ENCODE measurements at regions not wholly inside any gene's neighbourhood (a gene's known extent, or its start where the extent isn't known, plus 50 kb on each side); places are given as distances from the start of the nearest gene placed in this dataset.

GRCh38 chr2:122519366-122519765 is 763.9 kb downstream of the TSN start:
- Histone ChIP-seq H3K9me3 (ENCODE audit: control insufficient read depth, insufficient read depth, low read length) (no peaks in the 10 kb centered on the region), H3K4me1 (ENCODE audit: control insufficient read depth, low read length) (no peaks in the 10 kb centered on the region), H4K20me1 (ENCODE audit: control insufficient read depth, insufficient read depth, low read depth, low read length) (no peaks in the 10 kb centered on the region), H3K79me2 (ENCODE audit: control insufficient read depth, low read length) (no peaks in the 10 kb centered on the region), H3K4me2 (ENCODE audit: low read length) (no peak overlapping the region), H3K36me3 (ENCODE audit: control insufficient read depth, low read length) (no peaks in the 10 kb centered on the region), H3K27me3 (ENCODE audit: control insufficient read depth, low read length) (no peaks in the 10 kb centered on the region), H3K4me3 (ENCODE audit: low read length) (no peak overlapping the region), H3F3A (ENCODE audit: control insufficient read depth, insufficient read depth) (no peaks in the 10 kb centered on the region), H3K9me2 (replicated peaks; ENCODE audit: control insufficient read depth, low read length) (no peaks in the 10 kb centered on the region), H3K27ac (ENCODE audit: low read depth, low read length) (no peak overlapping the region)
- peak; percentile 43 for TF ChIP-seq CTCF (IDR thresholded peaks at IDR 0.05; ENCODE audit: low read depth, low read length, poor library complexity, severe bottlenecking)
- no peak for TF ChIP-seq EZH2phosphoT487 (IDR thresholded peaks at IDR 0.05; ENCODE audit: borderline replicate concordance, low read length)

DNA sequence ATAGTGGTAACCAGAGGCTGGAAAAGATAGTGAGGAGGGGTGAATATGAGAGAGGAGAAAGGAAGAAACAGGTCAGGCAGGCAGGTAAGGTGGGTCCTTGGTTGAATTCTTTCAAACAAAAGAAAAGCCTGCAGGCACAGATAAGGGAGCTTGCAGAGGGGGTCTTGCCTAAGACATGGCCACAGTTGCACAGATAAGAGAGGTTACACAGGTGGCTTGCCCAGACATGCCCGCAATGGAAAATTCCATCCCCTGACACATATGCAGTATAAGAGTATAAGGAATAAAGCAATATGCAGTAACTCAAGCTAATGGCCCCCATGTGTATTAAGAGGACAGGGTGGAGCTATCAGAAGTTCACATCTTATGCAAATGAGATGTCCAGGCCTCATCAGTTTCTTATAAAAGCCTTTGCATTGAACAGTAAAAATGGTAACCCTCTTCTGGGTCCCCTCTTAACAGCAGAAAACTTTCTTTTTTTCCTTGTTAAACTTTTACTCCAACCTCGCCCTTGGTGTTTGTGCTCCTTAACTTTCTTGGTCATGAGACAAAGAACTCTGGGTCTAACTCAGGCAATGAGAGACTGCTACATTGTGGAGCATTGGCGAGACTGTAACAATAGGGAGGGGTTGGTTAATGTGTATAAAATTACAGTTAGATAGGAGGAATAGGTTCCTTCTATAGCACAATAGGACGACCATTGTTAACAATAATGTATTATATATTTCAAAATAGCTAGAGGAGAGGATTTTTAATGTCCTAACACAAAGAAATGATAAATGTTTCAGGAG is 764.6 kb downstream of the TSN start:
- Histone ChIP-seq H3K36me3 (ENCODE audit: control insufficient read depth, low read length) (no peaks in the 10 kb centered on the region), H3K4me2 (ENCODE audit: low read length) (no peak overlapping the region), H3K27ac (ENCODE audit: low read depth, low read length) (no peak overlapping the region), H3K9me3 (ENCODE audit: control insufficient read depth, insufficient read depth, low read length) (no peaks in the 10 kb centered on the region), H3K27me3 (ENCODE audit: control insufficient read depth, low read length) (no peaks in the 10 kb centered on the region), H3K4me3 (ENCODE audit: low read length) (no peak overlapping the region), H3K9me2 (replicated peaks; ENCODE audit: control insufficient read depth, low read length) (no peaks in the 10 kb centered on the region), H3K79me2 (ENCODE audit: control insufficient read depth, low read length) (no peaks in the 10 kb centered on the region), H3F3A (ENCODE audit: control insufficient read depth, insufficient read depth) (no peaks in the 10 kb centered on the region), H4K20me1 (ENCODE audit: control insufficient read depth, insufficient read depth, low read depth, low read length) (no peaks in the 10 kb centered on the region), H3K4me1 (ENCODE audit: control insufficient read depth, low read length) (no peaks in the 10 kb centered on the region)
- TF ChIP-seq CTCF (IDR thresholded peaks at IDR 0.05; ENCODE audit: low read depth, low read length, poor library complexity, severe bottlenecking) (no peak), EZH2phosphoT487 (IDR thresholded peaks at IDR 0.05; ENCODE audit: borderline replicate concordance, low read length) (no peak)

DNA sequence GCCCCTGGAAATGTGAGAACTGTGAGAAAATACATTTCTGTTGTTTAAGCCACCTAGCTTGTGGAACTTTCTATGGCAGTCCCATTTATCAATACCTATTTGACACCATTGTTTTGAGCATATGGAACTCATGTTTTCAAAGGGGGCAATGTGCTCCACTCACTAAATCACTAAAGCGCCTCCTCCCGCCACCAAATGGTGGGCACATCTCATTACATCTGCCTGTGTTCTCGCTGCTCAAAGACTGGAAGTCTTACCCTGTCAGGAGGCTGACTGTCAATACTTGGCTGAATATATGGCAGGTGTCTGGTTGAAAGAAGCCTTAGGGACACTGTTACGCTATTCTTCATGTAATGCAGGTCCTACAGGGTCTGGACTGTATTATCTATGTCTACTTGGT is 767.7 kb downstream of the TSN start:
- H3K9me2 ChIP-seq (replicated peaks; ENCODE audit: control insufficient read depth, low read length), result no peaks in the 10 kb centered on the region
- no peak overlapping the region for H3K4me3 ChIP-seq (ENCODE audit: low read length)
- no peaks in the 10 kb centered on the region for H3F3A ChIP-seq (ENCODE audit: control insufficient read depth, insufficient read depth)
- H4K20me1 ChIP-seq (ENCODE audit: control insufficient read depth, insufficient read depth, low read depth, low read length), result no peaks in the 10 kb centered on the region
- no peaks in the 10 kb centered on the region for H3K9me3 ChIP-seq (ENCODE audit: control insufficient read depth, insufficient read depth, low read length)
- no peaks in the 10 kb centered on the region for H3K4me1 ChIP-seq (ENCODE audit: control insufficient read depth, low read length)
- no peaks in the 10 kb centered on the region for H3K27me3 ChIP-seq (ENCODE audit: control insufficient read depth, low read length)
- TF ChIP-seq EZH2phosphoT487 (IDR thresholded peaks at IDR 0.05; ENCODE audit: borderline replicate concordance, low read length) (no peak), CTCF (IDR thresholded peaks at IDR 0.05; ENCODE audit: low read depth, low read length, poor library complexity, severe bottlenecking) (no peak)
- no peak overlapping the region for H3K27ac ChIP-seq (ENCODE audit: low read depth, low read length)
- H3K4me2 ChIP-seq (ENCODE audit: low read length), result no peak overlapping the region
- H3K79me2 ChIP-seq (ENCODE audit: control insufficient read depth, low read length), result no peaks in the 10 kb centered on the region
- no peaks in the 10 kb centered on the region for H3K36me3 ChIP-seq (ENCODE audit: control insufficient read depth, low read length)
